Bronchial epithelial cell (primary cell): ENCODE measurements at regions not wholly inside any gene's neighbourhood (a gene's known extent, or its start where the extent isn't known, plus 50 kb on each side); places are given as distances from the start of the nearest gene placed in this dataset.

Experiments
- DNase-seq: peaks from one replicate; pipeline ENCODE4 v3.0.0-alpha.2; 2010; ENCODE audit warnings: low read depth
- FAIRE-seq: peaks from 2 replicates; lab custom pipeline; 2011; peaks lifted over from hg19 to GRCh38; lab: Jason Lieb, UNC
- H3K27me3 ChIP-seq: 2 replicates; pipeline ENCODE4 v1.5.1; 2011; ENCODE audit warnings: low read length; ENCODE audit not compliant: control insufficient read depth, insufficient read depth
- H3K36me3 ChIP-seq: 2 replicates; pipeline ENCODE4 v1.5.1; 2011; ENCODE audit warnings: low read length; ENCODE audit not compliant: control insufficient read depth, insufficient read depth
- H3K4me3 ChIP-seq: 2 replicates; pipeline ENCODE4 v1.5.1; 2011; ENCODE audit warnings: mild to moderate bottlenecking, low read depth, low read length, control low read depth
- CTCF ChIP-seq: IDR thresholded peaks from 2 replicates; pipeline ENCODE4 v1.5.1; 2011; ENCODE audit warnings: mild to moderate bottlenecking, moderate library complexity, low read length, control low read depth, inconsistent platforms; ENCODE audit not compliant: insufficient read depth, severe bottlenecking

GRCh38 chr2:65660340-65660739 is 227.9 kb upstream of the SPRED2 start:
- no peaks in the 10 kb centered on the region for H3K27me3 ChIP-seq
- H3K4me3 ChIP-seq: no peak overlapping the region
- FAIRE-seq: no peak
- H3K36me3 ChIP-seq: no peaks in the 10 kb centered on the region
- no peak for DNase-seq
- TF ChIP-seq CTCF: no peak

GRCh38 chr2:65658881-65659280 is 226.5 kb upstream of the SPRED2 start:
- H3K4me3 ChIP-seq: no peak overlapping the region
- FAIRE-seq: no peak
- H3K27me3 ChIP-seq: no peaks in the 10 kb centered on the region
- DNase-seq: no peak
- no peak for TF ChIP-seq CTCF
- no peaks in the 10 kb centered on the region for H3K36me3 ChIP-seq

GRCh38 chr2:65658266-65658665 is 225.9 kb upstream of the SPRED2 start:
- Histone ChIP-seq H3K27me3 (no peaks in the 10 kb centered on the region), H3K4me3 (no peak overlapping the region), H3K36me3 (no peaks in the 10 kb centered on the region)
- FAIRE-seq (no peak), DNase-seq (no peak)
- TF ChIP-seq CTCF: no peak

- Histone ChIP-seq H3K4me3 (no peak overlapping the region), H3K36me3 (no peaks in the 10 kb centered on the region), H3K27me3 (no peaks in the 10 kb centered on the region)
- DNase-seq (no peak), FAIRE-seq (no peak)
- no peak for TF ChIP-seq CTCF
Measured at GRCh38 chr2:65656160-65656718, 223.8 kb upstream of the SPRED2 start.

GRCh38 chr2:65655000-65655399 is 222.6 kb upstream of the SPRED2 start:
- Histone ChIP-seq H3K4me3 (no peak overlapping the region), H3K36me3 (no peaks in the 10 kb centered on the region), H3K27me3 (no peaks in the 10 kb centered on the region)
- FAIRE-seq: no peak
- DNase-seq: no peak
- no peak for TF ChIP-seq CTCF

- no peak for DNase-seq
- no peak overlapping the region for H3K4me3 ChIP-seq
- H3K36me3 ChIP-seq: no peaks in the 10 kb centered on the region
- no peak for TF ChIP-seq CTCF
- FAIRE-seq: no peak
- no peaks in the 10 kb centered on the region for H3K27me3 ChIP-seq
Measured at GRCh38 chr2:65654496-65654895, 222.1 kb upstream of the SPRED2 start.
